ENCODE measurements at regions not wholly inside any gene's neighbourhood (a gene's known extent, or its start where the extent isn't known, plus 50 kb on each side); places are given as distances from the start of the nearest gene placed in this dataset.

- Histone ChIP-seq H3K9me3 (no peaks in the 10 kb centered on the region), H3K4me3 (no peak overlapping the region), H3K36me3 (no peaks in the 10 kb centered on the region), H3K27me3 (no peaks in the 10 kb centered on the region), H3K4me1 (no peaks in the 10 kb centered on the region), H3K27ac (no peak overlapping the region)
- DNase-seq, result no peak
- 72% methylated on average over 5 of the region's 5 CpGs for WGBS (ENCODE audit: insufficient coverage, low coverage, low lambda C conversion rate, missing lambda C conversion rate)
- intact Hi-C loops (cut with DNase I), result no loop called here
- no peak for ATAC-seq
- TF ChIP-seq POLR2A (IDR thresholded peaks at IDR 0.05), result no peak
- TF ChIP-seq CTCF (IDR thresholded peaks at IDR 0.05), result no peak
These were observed 59.7 kb upstream of the PRDM8 start for GRCh38 chr4:80137631-80138030.

- intact Hi-C loops (cut with DNase I), result no loop called here
- Histone ChIP-seq H3K9me3 (no peaks in the 10 kb centered on the region), H3K27me3 (no peaks in the 10 kb centered on the region), H3K4me1 (no peaks in the 10 kb centered on the region), H3K27ac (no peak overlapping the region), H3K36me3 (no peaks in the 10 kb centered on the region), H3K4me3 (no peak overlapping the region)
- no peak for DNase-seq
- TF ChIP-seq CTCF (IDR thresholded peaks at IDR 0.05) (no peak), POLR2A (IDR thresholded peaks at IDR 0.05) (no peak)
- no peak for ATAC-seq
- WGBS (ENCODE audit: insufficient coverage, low coverage, low lambda C conversion rate, missing lambda C conversion rate), result 87% methylated on average over 1 of the region's 1 CpG
These were observed 61.0 kb upstream of the PRDM8 start for GRCh38 chr4:80136270-80136669.

- no peaks in the 10 kb centered on the region for H3K36me3 ChIP-seq
- DNase-seq (no peak), ATAC-seq (no peak)
- H3K4me1 ChIP-seq, result no peaks in the 10 kb centered on the region
- no peak overlapping the region for H3K4me3 ChIP-seq
- H3K9me3 ChIP-seq, result no peaks in the 10 kb centered on the region
- no peaks in the 10 kb centered on the region for H3K27me3 ChIP-seq
- TF ChIP-seq POLR2A (IDR thresholded peaks at IDR 0.05) (no peak), CTCF (IDR thresholded peaks at IDR 0.05) (no peak)
- no peak overlapping the region for H3K27ac ChIP-seq
- intact Hi-C loops (cut with DNase I), result no loop called here
These were observed 61.6 kb upstream of the PRDM8 start for GRCh38 chr4:80135702-80136058.

- DNase-seq, result no peak
- intact Hi-C loops (cut with DNase I), result no loop called here
- Histone ChIP-seq H3K27ac (no peak overlapping the region), H3K4me1 (no peaks in the 10 kb centered on the region), H3K9me3 (no peaks in the 10 kb centered on the region), H3K27me3 (no peaks in the 10 kb centered on the region), H3K4me3 (no peak overlapping the region), H3K36me3 (no peaks in the 10 kb centered on the region)
- TF ChIP-seq CTCF (IDR thresholded peaks at IDR 0.05) (no peak), POLR2A (IDR thresholded peaks at IDR 0.05) (no peak)
- WGBS (ENCODE audit: insufficient coverage, low coverage, low lambda C conversion rate, missing lambda C conversion rate), result 61% methylated on average over 8 of the region's 8 CpGs
- ATAC-seq, result no peak
These were observed 62.1 kb upstream of the ANTXR2 start for GRCh38 chr4:80134936-80135701.
